Inflammatory macrophage treated with lipopolysaccharide for 1 hour (primary cell): ENCODE measurements at regions not wholly inside any gene's neighbourhood (a gene's known extent, or its start where the extent isn't known, plus 50 kb on each side); places are given as distances from the start of the nearest gene placed in this dataset.

Source experiments
- DNase-seq, 2 donors: peaks; one replicate each; pipeline ENCODE4 v3.0.0-alpha.2; 2020 to 2022

GRCh38 chrX:20861113-20861512, 513.1 kb upstream of the CNKSR2 start:
- DNase-seq = no peak

GRCh38 chrX:20857746-20858145, 516.5 kb upstream of the CNKSR2 start:
- DNase-seq = no peak

GRCh38 chrX:20838477-20838876, 535.7 kb upstream of the CNKSR2 start:
- DNase-seq = no peak

- DNase-seq = no peak
Measured at GRCh38 chrX:20829665-20830491, 544.3 kb upstream of the CNKSR2 start.

- no peak for DNase-seq
Measured at GRCh38 chrX:20825984-20826383, 548.2 kb upstream of the CNKSR2 start.

GRCh38 chrX:20803971-20804370, 537.3 kb upstream of the RPS6KA3 start:
- no peak for DNase-seq

- DNase-seq = no peak
Measured at GRCh38 chrX:20802036-20802435, 535.3 kb upstream of the RPS6KA3 start.

GRCh38 chrX:20796450-20796849, 529.7 kb upstream of the RPS6KA3 start:
- DNase-seq = peak; percentile 3 to 9

- no peak for DNase-seq
Measured at GRCh38 chrX:20789103-20789502, 522.4 kb upstream of the RPS6KA3 start.

- no peak for DNase-seq
Measured at GRCh38 chrX:20767346-20767745, 500.6 kb upstream of the RPS6KA3 start.

- DNase-seq = no peak
Measured at GRCh38 chrX:20756585-20756984, 489.9 kb upstream of the RPS6KA3 start.

- DNase-seq = no peak
Measured at GRCh38 chrX:20753076-20753475, 486.4 kb upstream of the RPS6KA3 start.

- DNase-seq = no peak
Measured at GRCh38 chrX:20746690-20747089, 480.0 kb upstream of the RPS6KA3 start.

- DNase-seq = no peak
Measured at GRCh38 chrX:20743046-20743445, 476.3 kb upstream of the RPS6KA3 start.

- DNase-seq = no peak
Measured at GRCh38 chrX:20742106-20742505, 475.4 kb upstream of the RPS6KA3 start.

GRCh38 chrX:20740443-20740842, 473.7 kb upstream of the RPS6KA3 start:
- DNase-seq = no peak

- DNase-seq = no peak
Measured at GRCh38 chrX:20739038-20739745, 472.5 kb upstream of the RPS6KA3 start.

GRCh38 chrX:20729416-20729815, 462.7 kb upstream of the RPS6KA3 start:
- DNase-seq = no peak

GRCh38 chrX:20727447-20727846, 460.7 kb upstream of the RPS6KA3 start:
- no peak for DNase-seq

- DNase-seq = no peak
Measured at GRCh38 chrX:20720954-20721626, 454.4 kb upstream of the RPS6KA3 start.

GRCh38 chrX:20718592-20719380, 452.1 kb upstream of the RPS6KA3 start:
- DNase-seq = no peak

- no peak for DNase-seq
Measured at GRCh38 chrX:20715176-20715575, 448.5 kb upstream of the RPS6KA3 start.

- DNase-seq = no peak
Measured at GRCh38 chrX:20712811-20713210, 446.1 kb upstream of the RPS6KA3 start.
